Adrenal gland (tissue), 5 donors: ENCODE measurements at regions not wholly inside any gene's neighbourhood (a gene's known extent, or its start where the extent isn't known, plus 50 kb on each side); places are given as distances from the start of the nearest gene placed in this dataset.

Experiments used
- CTCF ChIP-seq, 6 experiments: fragments of 450-650 bp in 4 of 6; fragments of 200-600 bp in 2 of 6; sonication (generic) in 1 of 6; IDR thresholded peaks; 1 replicate in 5 of 6; 2 replicates in 1 of 6; pipeline versions ENCODE4 v1.5.1 to v1.8.0; 2016 to 2021; ENCODE audit warnings: antibody characterized with exemption in 6 of 6, mild to moderate bottlenecking in 2 of 6, moderate library complexity in 1 of 6
- POLR2A ChIP-seq, 2 donors: fragments of 450-650 bp; IDR thresholded peaks; one replicate each; pipeline ENCODE4 v1.6.1; 2017; ENCODE audit warnings: antibody characterized with exemption in 2 of 2, mild to moderate bottlenecking in 2 of 2, moderate library complexity in 1 of 2
- donor health status: DM: no; HTN: no; CAD: no.

GRCh38 chr7:42332605-42333222 is 95.7 kb upstream of the GLI3 start:
- TF ChIP-seq CTCF (IDR thresholded peaks at IDR 0.05) (no peak), POLR2A (IDR thresholded peaks at IDR 0.05) (no peak)
